GM12878 (cell line): ENCODE measurements at regions not wholly inside any gene's neighbourhood (a gene's known extent, or its start where the extent isn't known, plus 50 kb on each side); places are given as distances from the start of the nearest gene placed in this dataset.

ENCODE experiments used
- ATAC-seq: fragments of 200-7000 bp; cut with Tn5 transposase; 3 replicates; pipeline ENCODE4 v1.9.1; 2020; ENCODE audit warnings: mild to moderate bottlenecking, moderate library complexity
- BruUV-seq: library from RNA; stranded (reverse); fragments of 400-500 nt; replicated peaks from 2 replicates; lab custom pipeline; 2021; lab: Mats Ljungman, UMichigan
- CTCF ChIA-PET: fragments of 300-600 bp; sonication (Branson Sonifier 250); formaldehyde crosslinking; extraction: SDS; loops from one replicate; lab custom pipeline; 2021; ENCODE audit warnings: inconsistent platforms; lab: Yijun Ruan, JAX
- POLR2A ChIA-PET: fragments of 350-600 bp; formaldehyde crosslinking; extraction: SDS; loops from one replicate; lab custom pipeline; 2021; ENCODE audit warnings: inconsistent platforms; lab: Charles Lee
- RAD21 ChIA-PET: fragments of 300-600 bp; sonication (Branson Sonifier 250); formaldehyde crosslinking; loops from one replicate; lab custom pipeline; 2023; ENCODE audit warnings: antibody characterized with exemption; ENCODE audit not compliant: unreplicated experiment; lab: Charles Lee
- SMC1A ChIA-PET: fragments of 300-600 bp; sonication (Branson Sonifier 250); formaldehyde crosslinking; loops from one replicate; lab custom pipeline; 2023; ENCODE audit not compliant: unreplicated experiment, uncharacterized antibody; lab: Charles Lee
- DNase-seq: peaks from one replicate; pipeline ENCODE4 v3.0.0-alpha.2; 2011; ENCODE audit warnings: low read depth, low spot score
- FAIRE-seq: peaks from 3 replicates; lab custom pipeline; 2011; peaks lifted over from hg19 to GRCh38; lab: Jason Lieb, UNC
- H2AFZ ChIP-seq: 2 replicates; pipeline ENCODE4 v1.6.0; 2011; ENCODE audit warnings: low read depth, low read length, control low read depth; ENCODE audit not compliant: control insufficient read depth
- H3K27ac ChIP-seq: 2 replicates; pipeline ENCODE4 v1.5.1; 2011; ENCODE audit warnings: control low read depth; ENCODE audit not compliant: control insufficient read depth, insufficient read depth
- H3K27me3 ChIP-seq, 2 experiments: replicated peaks in 1 of 2; 2 replicates each; pipeline versions ENCODE4 v1.6.0 to v1.6.1; 2011; ENCODE audit warnings: low read length in 1 of 2; ENCODE audit not compliant: control insufficient read depth in 2 of 2, insufficient read depth in 2 of 2
- H3K36me3 ChIP-seq, 2 experiments: 2 replicates each; pipeline ENCODE4 v1.5.1; 2011; ENCODE audit warnings: low read length in 1 of 2; ENCODE audit not compliant: control insufficient read depth in 2 of 2, insufficient read depth in 2 of 2
- H3K4me1 ChIP-seq: 2 replicates; pipeline ENCODE4 v1.6.1; 2011; ENCODE audit warnings: mild to moderate bottlenecking, low read length, moderate library complexity, mixed read lengths; ENCODE audit not compliant: control insufficient read depth, insufficient read depth
- H3K4me2 ChIP-seq: 2 replicates; pipeline ENCODE4 v1.6.0; 2011; ENCODE audit warnings: control low read depth; ENCODE audit not compliant: control insufficient read depth, insufficient read depth
- H3K4me3 ChIP-seq: fragments of 200-600 bp; sonication (generic); 2 replicates; pipeline ENCODE4 v1.5.1; 2016
- H3K79me2 ChIP-seq: 2 replicates; pipeline ENCODE4 v1.6.0; 2011; ENCODE audit warnings: low read length; ENCODE audit not compliant: control insufficient read depth, insufficient read depth
- H3K9ac ChIP-seq: 2 replicates; pipeline ENCODE4 v1.8.0; 2011; ENCODE audit warnings: low read length, control low read depth, mixed read lengths; ENCODE audit not compliant: control insufficient read depth, insufficient read depth
- H3K9me3 ChIP-seq: replicated peaks from 3 replicates; pipeline ENCODE4 v1.5.1; 2011; ENCODE audit warnings: mild to moderate bottlenecking, low read length; ENCODE audit not compliant: control insufficient read depth, insufficient read depth
- H4K20me1 ChIP-seq: 2 replicates; pipeline ENCODE4 v1.6.0; 2011; ENCODE audit not compliant: control insufficient read depth, insufficient read depth
- CBFB ChIP-seq: IDR thresholded peaks from 2 replicates; pipeline ENCODE4 v1.6.1; 2016; ENCODE audit warnings: antibody characterized with exemption, low read depth
- LARP7 ChIP-seq: fragments of 450-650 bp; IDR thresholded peaks from 2 replicates; pipeline ENCODE4 v1.6.1; 2017; ENCODE audit warnings: mild to moderate bottlenecking
- PAX5 ChIP-seq: IDR thresholded peaks from 2 replicates; pipeline ENCODE4 v1.6.1; 2011; ENCODE audit warnings: low read depth, low read length, borderline replicate concordance
- RAD21 ChIP-seq: IDR thresholded peaks from 2 replicates; pipeline ENCODE4 v1.6.1; 2011; ENCODE audit warnings: mild to moderate bottlenecking, low read depth, low read length, moderate library complexity; ENCODE audit not compliant: insufficient read depth
- SIX5 ChIP-seq: IDR thresholded peaks from 2 replicates; pipeline ENCODE4 v1.6.1; 2011; ENCODE audit warnings: mild to moderate bottlenecking, low read depth, low read length, moderate library complexity; ENCODE audit not compliant: severe bottlenecking
- SP1 ChIP-seq: IDR thresholded peaks from one replicate; pipeline ENCODE4 v1.6.1; 2011; ENCODE audit warnings: low read depth, low read length
- USF1 ChIP-seq: IDR thresholded peaks from 2 replicates; pipeline ENCODE4 v1.6.1; 2011; ENCODE audit warnings: borderline replicate concordance, low read depth, mild to moderate bottlenecking, moderate library complexity, mixed read lengths, low read length; ENCODE audit not compliant: insufficient read depth; ENCODE audit errors: extremely low read length
- WRNIP1 ChIP-seq: IDR thresholded peaks from 2 replicates; pipeline ENCODE4 v1.6.1; 2011; ENCODE audit warnings: low read depth, low read length, improper control_type of control experiment, borderline replicate concordance
- YY1 ChIP-seq: IDR thresholded peaks from 2 replicates; pipeline ENCODE4 v1.6.1; 2011; ENCODE audit warnings: low read depth, mild to moderate bottlenecking, low read length
- ZNF384 ChIP-seq: IDR thresholded peaks from 2 replicates; pipeline ENCODE4 v1.6.1; 2012; ENCODE audit warnings: low read depth, mild to moderate bottlenecking, low read length, improper control_type of control experiment, borderline replicate concordance
- WGBS: methylation state at CpG from one replicate; pipeline ENCODE4 v1.1.6; 2016; ENCODE audit warnings: low lambda C conversion rate; ENCODE audit not compliant: insufficient replicate concordance, insufficient coverage; ENCODE audit errors: missing lambda C conversion rate; 5-methylcytosine and 5-hydroxymethylcytosine counted together
- in situ Hi-C: fragments of 300-500 bp; cut with MboI; formaldehyde crosslinking; loops from 9 replicates; pipeline ENCODE4 v1.14.3; 2018; ENCODE audit warnings: mixed read lengths
- intact Hi-C: fragments of 100-400 bp; cut with micrococcal nuclease; formaldehyde crosslinking; loops from one replicate; pipeline ENCODE4 v1.14.2; 2022; ENCODE audit not compliant: unreplicated experiment
- TF ChIP-seq, protein P1 (sequence below): fragments of 450-650 bp; conservative IDR thresholded peaks from 2 replicates; pipeline ENCODE4 v1.6.1; 2017; ENCODE audit warnings: mild to moderate bottlenecking, moderate library complexity
- TF ChIP-seq, protein P2 (sequence below): fragments of 450-650 bp; formaldehyde crosslinking; IDR thresholded peaks from 2 replicates; pipeline ENCODE4 v1.5.0; 2022; ENCODE audit warnings: mild to moderate bottlenecking, missing genetic modification characterization

- TF ChIP-seq, protein P1, sequence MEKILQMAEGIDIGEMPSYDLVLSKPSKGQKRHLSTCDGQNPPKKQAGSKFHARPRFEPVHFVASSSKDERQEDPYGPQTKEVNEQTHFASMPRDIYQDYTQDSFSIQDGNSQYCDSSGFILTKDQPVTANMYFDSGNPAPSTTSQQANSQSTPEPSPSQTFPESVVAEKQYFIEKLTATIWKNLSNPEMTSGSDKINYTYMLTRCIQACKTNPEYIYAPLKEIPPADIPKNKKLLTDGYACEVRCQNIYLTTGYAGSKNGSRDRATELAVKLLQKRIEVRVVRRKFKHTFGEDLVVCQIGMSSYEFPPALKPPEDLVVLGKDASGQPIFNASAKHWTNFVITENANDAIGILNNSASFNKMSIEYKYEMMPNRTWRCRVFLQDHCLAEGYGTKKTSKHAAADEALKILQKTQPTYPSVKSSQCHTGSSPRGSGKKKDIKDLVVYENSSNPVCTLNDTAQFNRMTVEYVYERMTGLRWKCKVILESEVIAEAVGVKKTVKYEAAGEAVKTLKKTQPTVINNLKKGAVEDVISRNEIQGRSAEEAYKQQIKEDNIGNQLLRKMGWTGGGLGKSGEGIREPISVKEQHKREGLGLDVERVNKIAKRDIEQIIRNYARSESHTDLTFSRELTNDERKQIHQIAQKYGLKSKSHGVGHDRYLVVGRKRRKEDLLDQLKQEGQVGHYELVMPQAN = no peak
- TF ChIP-seq LARP7 = no peak
- TF ChIP-seq USF1 = no peak
Measured at GRCh38 chr10:130350996-130351395, 214.8 kb downstream of the GLRX3 start (continued).

- Histone ChIP-seq H2AFZ (no peak overlapping the region), H3K4me1 (no peaks in the 10 kb centered on the region), H3K9me3 (no peaks in the 10 kb centered on the region), H3K4me2 (no peak overlapping the region), H4K20me1 (no peaks in the 10 kb centered on the region), H3K4me3 (no peak overlapping the region), H3K36me3 (no peaks in the 10 kb centered on the region), H3K79me2 (no peaks in the 10 kb centered on the region), H3K27ac (no peak overlapping the region), H3K9ac (no peak overlapping the region), H3K27me3 (no peaks in the 10 kb centered on the region)
- DNase-seq (no peak), ATAC-seq (no peak), FAIRE-seq (no peak)
- RAD21 ChIA-PET = no interaction called here
- WGBS = 23% methylated on average over 17 of the region's 17 CpGs
- CTCF ChIA-PET = no interaction called here
- POLR2A ChIA-PET = no interaction called here
- in situ Hi-C loops (no loop called here), intact Hi-C loops (no loop called here)
- SMC1A ChIA-PET = no interaction called here
- no TSS peak for BruUV-seq
- TF ChIP-seq RAD21 (no peak), SP1 (no peak), SIX5 (no peak), CBFB (no peak), YY1 (no peak), WRNIP1 (no peak), PAX5 (no peak), ZNF384 (no peak)
- TF ChIP-seq, protein P2, sequence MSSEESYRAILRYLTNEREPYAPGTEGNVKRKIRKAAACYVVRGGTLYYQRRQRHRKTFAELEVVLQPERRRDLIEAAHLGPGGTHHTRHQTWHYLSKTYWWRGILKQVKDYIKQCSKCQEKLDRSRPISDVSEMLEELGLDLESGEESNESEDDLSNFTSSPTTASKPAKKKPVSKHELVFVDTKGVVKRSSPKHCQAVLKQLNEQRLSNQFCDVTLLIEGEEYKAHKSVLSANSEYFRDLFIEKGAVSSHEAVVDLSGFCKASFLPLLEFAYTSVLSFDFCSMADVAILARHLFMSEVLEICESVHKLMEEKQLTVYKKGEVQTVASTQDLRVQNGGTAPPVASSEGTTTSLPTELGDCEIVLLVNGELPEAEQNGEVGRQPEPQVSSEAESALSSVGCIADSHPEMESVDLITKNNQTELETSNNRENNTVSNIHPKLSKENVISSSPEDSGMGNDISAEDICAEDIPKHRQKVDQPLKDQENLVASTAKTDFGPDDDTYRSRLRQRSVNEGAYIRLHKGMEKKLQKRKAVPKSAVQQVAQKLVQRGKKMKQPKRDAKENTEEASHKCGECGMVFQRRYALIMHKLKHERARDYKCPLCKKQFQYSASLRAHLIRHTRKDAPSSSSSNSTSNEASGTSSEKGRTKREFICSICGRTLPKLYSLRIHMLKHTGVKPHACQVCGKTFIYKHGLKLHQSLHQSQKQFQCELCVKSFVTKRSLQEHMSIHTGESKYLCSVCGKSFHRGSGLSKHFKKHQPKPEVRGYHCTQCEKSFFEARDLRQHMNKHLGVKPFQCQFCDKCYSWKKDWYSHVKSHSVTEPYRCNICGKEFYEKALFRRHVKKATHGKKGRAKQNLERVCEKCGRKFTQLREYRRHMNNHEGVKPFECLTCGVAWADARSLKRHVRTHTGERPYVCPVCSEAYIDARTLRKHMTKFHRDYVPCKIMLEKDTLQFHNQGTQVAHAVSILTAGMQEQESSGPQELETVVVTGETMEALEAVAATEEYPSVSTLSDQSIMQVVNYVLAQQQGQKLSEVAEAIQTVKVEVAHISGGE (CRISPR knock-in tag) = no peak
Measured at GRCh38 chr10:130351466-130352290, 215.5 kb downstream of the GLRX3 start.
